GM21423 (cell line): ENCODE measurements at regions not wholly inside any gene's neighbourhood (a gene's known extent, or its start where the extent isn't known, plus 50 kb on each side); places are given as distances from the start of the nearest gene placed in this dataset.

Experiments used
- ATAC-seq: cut with Tn5 transposase; IDR thresholded peaks from one replicate; pipeline ENCODE4 v1.9.1; 2021; ENCODE audit warnings: mild to moderate bottlenecking, moderate library complexity; ENCODE audit not compliant: unreplicated experiment

GRCh38 chr3:71858503-71859122 is 73.7 kb upstream of the PROK2 start:
- ATAC-seq = no peak

- ATAC-seq = no peak
Measured at GRCh38 chr3:71857956-71858355, 73.0 kb upstream of the PROK2 start.

- no peak for ATAC-seq
Measured at GRCh38 chr3:71854706-71855105, 69.8 kb upstream of the PROK2 start.

GRCh38 chr3:71854096-71854495 is 69.1 kb upstream of the PROK2 start:
- no peak for ATAC-seq

- no peak for ATAC-seq
Measured at GRCh38 chr3:71851878-71852277, 66.9 kb upstream of the PROK2 start.

GRCh38 chr3:71850654-71851053 is 65.7 kb upstream of the PROK2 start:
- ATAC-seq = no peak

- no peak for ATAC-seq
Measured at GRCh38 chr3:71849681-71850080, 64.7 kb upstream of the PROK2 start.

GRCh38 chr3:71847794-71848193 is 62.8 kb upstream of the PROK2 start:
- no peak for ATAC-seq

GRCh38 chr3:71846185-71846584 is 61.2 kb upstream of the PROK2 start:
- no peak for ATAC-seq

GRCh38 chr3:71843071-71843470 is 58.1 kb upstream of the PROK2 start:
- no peak for ATAC-seq

GRCh38 chr3:71838406-71838805 is 53.5 kb upstream of the PROK2 start:
- ATAC-seq = no peak
